Endodermal cell (in vitro differentiated cells): ENCODE measurements at regions not wholly inside any gene's neighbourhood (a gene's known extent, or its start where the extent isn't known, plus 50 kb on each side); places are given as distances from the start of the nearest gene placed in this dataset.

ENCODE experiments used
- DNase-seq: peaks from one replicate; pipeline ENCODE4 v3.0.0-alpha.2; 2017
- H3K27ac ChIP-seq: 2 replicates; pipeline ENCODE4 v1.5.1; 2013; ENCODE audit warnings: mild to moderate bottlenecking, low read depth, low read length, moderate library complexity
- H3K27me3 ChIP-seq: 2 replicates; pipeline ENCODE4 v1.6.1; 2013; ENCODE audit warnings: mild to moderate bottlenecking, low read length, moderate library complexity; ENCODE audit not compliant: insufficient read depth, control insufficient read depth, poor library complexity, severe bottlenecking
- H3K36me3 ChIP-seq: 2 replicates; pipeline ENCODE4 v1.7.0; 2013; ENCODE audit warnings: mild to moderate bottlenecking, low read length, moderate library complexity; ENCODE audit not compliant: control insufficient read depth, insufficient read depth
- H3K4me1 ChIP-seq: one replicate; pipeline ENCODE4 v1.7.0; 2013; ENCODE audit warnings: low read length; ENCODE audit not compliant: control insufficient read depth, insufficient read depth
- H3K4me3 ChIP-seq: 2 replicates; pipeline ENCODE4 v1.5.1; 2013; ENCODE audit warnings: mild to moderate bottlenecking, low read length, moderate library complexity
- H3K9ac ChIP-seq: 2 replicates; pipeline ENCODE4 v1.6.1; 2013; ENCODE audit warnings: mild to moderate bottlenecking, low read length, moderate library complexity; ENCODE audit not compliant: poor library complexity, severe bottlenecking; ENCODE audit errors: extremely low read depth
- H3K9me3 ChIP-seq: 2 replicates; pipeline ENCODE4 v1.6.1; 2013; ENCODE audit warnings: mild to moderate bottlenecking, low read length, moderate library complexity; ENCODE audit not compliant: control insufficient read depth
- H3K27ac Mint-ChIP-seq: 2 replicates; pipeline ENCODE4 v1.8.0; 2020; ENCODE audit warnings: mixed read lengths
- H3K27me3 Mint-ChIP-seq: 2 replicates; pipeline ENCODE4 v1.8.0; 2021; ENCODE audit warnings: mild to moderate bottlenecking, mixed read lengths; ENCODE audit not compliant: insufficient read depth
- H3K36me3 Mint-ChIP-seq: 2 replicates; pipeline ENCODE4 v1.8.0; 2020; ENCODE audit warnings: low read depth, mixed read lengths
- H3K4me1 Mint-ChIP-seq: 2 replicates; pipeline ENCODE4 v1.8.0; 2020; ENCODE audit warnings: mixed read lengths
- H3K4me3 Mint-ChIP-seq: 2 replicates; pipeline ENCODE4 v1.8.0; 2020; ENCODE audit warnings: mild to moderate bottlenecking, moderate library complexity, mixed read lengths
- H3K9me3 Mint-ChIP-seq: 2 replicates; pipeline ENCODE4 v1.8.0; 2020; ENCODE audit warnings: mild to moderate bottlenecking, mixed read lengths
- WGBS, 2 experiments: methylation state at CpG; one replicate each; pipeline versions ENCODE4 v1.1.5 to v1.1.7; 2013; ENCODE audit warnings: missing lambda C conversion rate in 2 of 2, mixed read lengths in 1 of 2; ENCODE audit not compliant: insufficient coverage in 1 of 2, insufficient read length in 1 of 2; 5-methylcytosine and 5-hydroxymethylcytosine counted together
- TF ChIP-seq, protein P1 (sequence below): fragments of 200-600 bp; sonication (generic); conservative IDR thresholded peaks from 2 replicates; pipeline ENCODE4 v1.5.0; 2021; ENCODE audit warnings: antibody characterized with exemption, mild to moderate bottlenecking

DNA sequence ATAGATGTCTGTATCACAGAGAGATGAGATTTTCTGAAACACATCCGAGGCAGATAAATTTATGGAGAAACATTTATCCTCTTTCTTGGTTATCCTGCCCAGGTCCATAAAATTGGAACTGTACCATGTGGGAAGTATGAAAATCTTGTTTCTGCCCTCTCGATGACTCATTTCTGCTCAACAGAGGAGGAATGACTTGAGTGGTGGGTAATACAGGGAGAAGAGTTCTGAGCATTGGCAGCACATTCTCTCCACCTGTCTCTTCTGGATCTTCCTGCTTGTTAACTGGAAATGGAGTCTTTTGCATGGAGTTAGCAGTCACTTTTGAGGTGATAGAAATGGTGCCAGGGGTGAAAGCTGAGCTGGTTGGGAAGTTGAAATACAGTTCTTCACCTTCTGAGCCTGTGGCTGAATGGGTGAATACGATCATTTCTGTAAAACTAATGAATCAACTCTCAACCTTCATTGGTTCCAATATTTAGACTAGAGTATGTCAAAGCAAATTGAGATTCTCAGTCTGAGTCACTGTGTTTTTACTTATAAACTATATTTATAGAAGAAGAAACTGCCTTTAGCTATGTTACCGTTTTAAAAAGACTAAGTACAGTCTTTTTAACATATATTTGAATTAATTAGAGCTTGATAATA, 945.5 kb downstream of the SORCS3 start:
- no peak overlapping the region for H3K27ac Mint-ChIP-seq
- Histone ChIP-seq H3K27ac (no peak overlapping the region), H3K27me3 (no peaks in the 10 kb centered on the region), H3K36me3 (no peaks in the 10 kb centered on the region), H3K4me3 (no peak overlapping the region), H3K4me1 (no peaks in the 10 kb centered on the region), H3K9me3 (no peaks in the 10 kb centered on the region), H3K9ac (no peak overlapping the region)
- H3K36me3 Mint-ChIP-seq, result no peaks in the 10 kb centered on the region
- no peaks in the 10 kb centered on the region for H3K9me3 Mint-ChIP-seq
- TF ChIP-seq, protein P1, sequence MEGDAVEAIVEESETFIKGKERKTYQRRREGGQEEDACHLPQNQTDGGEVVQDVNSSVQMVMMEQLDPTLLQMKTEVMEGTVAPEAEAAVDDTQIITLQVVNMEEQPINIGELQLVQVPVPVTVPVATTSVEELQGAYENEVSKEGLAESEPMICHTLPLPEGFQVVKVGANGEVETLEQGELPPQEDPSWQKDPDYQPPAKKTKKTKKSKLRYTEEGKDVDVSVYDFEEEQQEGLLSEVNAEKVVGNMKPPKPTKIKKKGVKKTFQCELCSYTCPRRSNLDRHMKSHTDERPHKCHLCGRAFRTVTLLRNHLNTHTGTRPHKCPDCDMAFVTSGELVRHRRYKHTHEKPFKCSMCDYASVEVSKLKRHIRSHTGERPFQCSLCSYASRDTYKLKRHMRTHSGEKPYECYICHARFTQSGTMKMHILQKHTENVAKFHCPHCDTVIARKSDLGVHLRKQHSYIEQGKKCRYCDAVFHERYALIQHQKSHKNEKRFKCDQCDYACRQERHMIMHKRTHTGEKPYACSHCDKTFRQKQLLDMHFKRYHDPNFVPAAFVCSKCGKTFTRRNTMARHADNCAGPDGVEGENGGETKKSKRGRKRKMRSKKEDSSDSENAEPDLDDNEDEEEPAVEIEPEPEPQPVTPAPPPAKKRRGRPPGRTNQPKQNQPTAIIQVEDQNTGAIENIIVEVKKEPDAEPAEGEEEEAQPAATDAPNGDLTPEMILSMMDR, result no peak
- peaks cover 4% of the 10 kb centered on the region for H3K27me3 Mint-ChIP-seq
- WGBS, 2 experiments, result 89 to 100% methylated on average over 1 to 4 of the region's 4 CpGs
- H3K4me3 Mint-ChIP-seq, result no peak overlapping the region
- peaks cover 4% of the 10 kb centered on the region for H3K4me1 Mint-ChIP-seq
- no peak for DNase-seq

DNA sequence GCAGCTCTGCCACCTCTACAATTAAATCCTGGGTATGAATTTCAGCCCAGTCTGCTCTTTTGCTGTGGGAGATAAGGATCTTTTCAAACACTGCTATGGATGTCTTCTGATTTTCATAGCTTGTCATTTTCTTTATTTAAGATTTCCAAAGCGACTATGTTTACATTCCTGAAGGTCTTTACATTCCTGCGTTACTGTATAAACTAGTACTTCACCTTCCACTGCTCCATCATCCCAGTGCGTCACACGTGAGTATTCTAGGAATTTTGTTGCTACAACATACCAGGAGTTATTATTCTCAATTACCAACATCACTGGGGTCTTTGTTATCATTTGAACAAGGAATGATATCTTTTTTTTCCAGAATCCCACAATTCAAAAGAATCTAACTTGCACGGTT, 944.7 kb downstream of the SORCS3 start:
- H3K9me3 Mint-ChIP-seq, result no peaks in the 10 kb centered on the region
- DNase-seq, result no peak
- 87 to 100% methylated on average over 1 to 4 of the region's 5 CpGs for WGBS, 2 experiments
- Histone ChIP-seq H3K9me3 (no peaks in the 10 kb centered on the region), H3K36me3 (no peaks in the 10 kb centered on the region), H3K4me1 (no peaks in the 10 kb centered on the region), H3K9ac (no peak overlapping the region), H3K4me3 (no peak overlapping the region), H3K27me3 (no peaks in the 10 kb centered on the region), H3K27ac (no peak overlapping the region)
- TF ChIP-seq, protein P1, result no peak
- H3K27me3 Mint-ChIP-seq, result peaks cover 4% of the 10 kb centered on the region
- H3K27ac Mint-ChIP-seq, result no peak overlapping the region
- no peak overlapping the region for H3K4me3 Mint-ChIP-seq
- H3K4me1 Mint-ChIP-seq, result peaks cover 3% of the 10 kb centered on the region
- no peaks in the 10 kb centered on the region for H3K36me3 Mint-ChIP-seq

DNA sequence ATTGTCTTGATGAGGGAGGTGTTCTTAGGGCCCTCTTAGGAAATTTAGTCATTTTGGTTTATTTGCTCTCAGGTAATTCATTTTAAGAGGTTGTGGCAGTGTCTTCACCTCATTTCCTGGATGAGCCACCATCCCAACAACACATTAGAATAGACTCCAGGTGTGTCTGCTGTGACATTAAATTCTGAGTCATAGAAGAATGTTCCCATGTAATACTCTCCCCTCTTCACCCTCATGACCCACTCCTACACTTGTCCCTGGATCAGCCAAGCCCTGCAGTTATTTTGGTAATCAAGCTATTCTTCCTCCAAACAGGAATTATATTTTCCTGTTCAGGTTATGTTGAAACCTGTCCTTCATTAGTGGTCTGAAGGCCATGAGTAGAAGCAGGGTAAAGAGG, 944.1 kb downstream of the SORCS3 start:
- Histone ChIP-seq H3K4me1 (no peaks in the 10 kb centered on the region), H3K4me3 (no peak overlapping the region), H3K27me3 (no peaks in the 10 kb centered on the region), H3K9ac (no peak overlapping the region), H3K9me3 (no peaks in the 10 kb centered on the region), H3K36me3 (no peaks in the 10 kb centered on the region), H3K27ac (no peak overlapping the region)
- H3K27ac Mint-ChIP-seq, result no peak overlapping the region
- H3K9me3 Mint-ChIP-seq, result no peaks in the 10 kb centered on the region
- no peak overlapping the region for H3K4me3 Mint-ChIP-seq
- DNase-seq, result no peak
- H3K4me1 Mint-ChIP-seq, result peaks cover 3% of the 10 kb centered on the region
- peaks cover 4% of the 10 kb centered on the region for H3K27me3 Mint-ChIP-seq
- TF ChIP-seq, protein P1, result no peak
- H3K36me3 Mint-ChIP-seq, result no peaks in the 10 kb centered on the region
